Cardiac fibroblast (primary cell): ENCODE measurements at regions not wholly inside any gene's neighbourhood (a gene's known extent, or its start where the extent isn't known, plus 50 kb on each side); places are given as distances from the start of the nearest gene placed in this dataset.

Experiments used
- DNase-seq, 2 donors: peaks; one replicate each; pipeline versions ENCODE4 v3.0.0 to v3.0.0-alpha.2; 2010; ENCODE audit warnings: low read depth in 2 of 2
- H3K4me3 ChIP-seq, 2 donors: replicated peaks in 1 of 2; 1 replicate in 1 of 2; 2 replicates in 1 of 2; pipeline ENCODE4 v1.5.1; 2011; ENCODE audit warnings: low read depth in 2 of 2, low read length in 2 of 2, mild to moderate bottlenecking in 2 of 2, moderate library complexity in 1 of 2
- CTCF ChIP-seq: IDR thresholded peaks from one replicate; pipeline ENCODE4 v1.5.1; 2011; ENCODE audit warnings: low read depth, mild to moderate bottlenecking, low read length, inconsistent platforms

- no peak for TF ChIP-seq CTCF
- DNase-seq, result no peak
- H3K4me3 ChIP-seq, result no peak overlapping the region
These were observed 875.4 kb upstream of the PRKX start for GRCh38 chrX:4588893-4589292.

DNA sequence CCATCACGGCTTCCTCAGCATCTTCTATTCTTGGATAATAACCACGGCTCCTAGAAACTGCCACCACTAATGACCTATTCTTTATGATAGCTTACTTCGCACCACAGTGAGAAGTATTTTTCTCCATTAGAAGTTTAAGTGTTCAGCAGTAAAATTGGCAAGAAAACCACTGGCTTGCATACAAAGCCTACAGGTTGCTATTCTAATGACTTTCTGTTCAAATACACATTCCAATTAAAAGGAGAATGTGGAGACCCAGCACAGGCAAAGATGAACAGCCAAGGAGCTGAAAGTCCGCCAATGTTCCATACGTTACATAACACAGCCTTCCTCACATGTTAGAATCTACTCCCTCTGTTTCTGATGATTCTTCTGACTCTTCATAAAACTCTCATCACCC, 875.0 kb upstream of the PRKX start:
- no peak for DNase-seq

GRCh38 chrX:4588056-4588455, 874.6 kb upstream of the PRKX start:
- no peak for TF ChIP-seq CTCF
- H3K4me3 ChIP-seq, result no peak overlapping the region
- DNase-seq, result no peak

More for the DNA sequence above, 875.0 kb upstream of the PRKX start:
- no peak overlapping the region for H3K4me3 ChIP-seq
- no peak for TF ChIP-seq CTCF

- DNase-seq, result no peak
These were observed 866.5 kb upstream of the PRKX start for GRCh38 chrX:4579999-4580398.

DNA sequence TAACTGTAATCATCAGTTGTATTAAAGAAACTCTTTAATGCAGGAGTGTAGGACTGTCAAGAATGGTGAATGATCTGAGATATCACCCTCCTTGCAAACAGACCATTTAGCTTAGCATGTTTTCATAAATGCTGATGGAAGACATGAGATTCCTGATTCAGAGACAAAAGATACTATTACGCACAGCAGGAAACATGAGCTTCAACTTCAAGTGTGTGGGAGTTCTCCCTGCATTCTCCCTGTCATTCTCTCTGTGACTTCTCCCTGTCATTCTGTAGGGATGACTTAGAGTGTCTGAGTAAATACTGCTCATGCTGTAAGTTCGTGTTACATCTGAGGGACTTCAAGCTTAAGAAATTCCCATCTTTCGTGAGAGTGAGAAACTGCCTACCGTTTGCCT, 866.0 kb upstream of the PRKX start:
- DNase-seq, result no peak
- no peak overlapping the region for H3K4me3 ChIP-seq
- no peak for TF ChIP-seq CTCF

More at GRCh38 chrX:4579999-4580398, 866.5 kb upstream of the PRKX start:
- H3K4me3 ChIP-seq, result no peak overlapping the region
- TF ChIP-seq CTCF, result no peak

DNA sequence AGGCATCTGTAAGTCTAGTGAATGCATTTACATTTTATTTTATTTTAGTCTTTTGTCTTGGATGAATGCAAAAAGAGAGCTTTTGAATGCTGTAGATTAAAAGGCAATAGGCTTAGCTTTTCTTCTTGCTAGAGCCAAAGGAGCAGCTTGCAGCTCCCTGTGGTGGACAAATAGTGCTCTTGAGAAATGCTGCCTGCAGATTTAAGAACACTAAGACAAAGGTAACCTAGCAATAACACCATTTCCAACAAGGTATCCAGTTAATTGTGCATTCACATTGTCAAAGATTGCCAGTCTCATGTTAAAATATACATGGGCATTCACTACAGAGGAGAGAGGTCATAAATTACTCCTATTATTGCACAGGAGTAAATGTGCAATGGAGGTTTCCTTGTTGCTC, 859.2 kb upstream of the PRKX start:
- TF ChIP-seq CTCF, result no peak
- no peak overlapping the region for H3K4me3 ChIP-seq
- no peak for DNase-seq

DNA sequence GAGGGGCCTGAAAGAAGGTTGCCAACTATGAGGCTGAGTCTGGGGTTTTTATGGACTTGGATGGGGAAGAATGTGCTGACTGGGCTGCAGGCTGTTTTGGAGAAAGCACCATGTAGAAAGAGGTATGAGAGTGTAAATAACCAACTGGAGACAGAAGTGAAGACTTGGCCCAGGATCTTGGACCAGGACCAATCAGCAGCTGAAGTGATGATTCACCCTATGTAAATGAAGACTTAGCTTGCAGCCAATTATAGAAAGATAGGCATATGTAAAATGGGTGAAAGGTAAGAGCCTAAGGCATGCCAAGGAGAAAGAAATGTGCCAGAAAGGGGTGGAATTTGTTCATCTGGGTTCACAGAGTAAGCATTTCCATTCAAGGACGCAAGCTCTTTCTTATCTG, 856.7 kb upstream of the PRKX start:
- no peak overlapping the region for H3K4me3 ChIP-seq
- no peak for TF ChIP-seq CTCF
- no peak for DNase-seq
